IPS DF 4.7 (cell line): ENCODE measurements at regions not wholly inside any gene's neighbourhood (a gene's known extent, or its start where the extent isn't known, plus 50 kb on each side); places are given as distances from the start of the nearest gene placed in this dataset.
"Not testable (repeated sequence)": the region's sequence is repeated elsewhere in the genome, so short reads cannot be mapped to it uniquely, and the experiment has no call there.

Experiments
- DNase-seq: peaks from one replicate; pipeline ENCODE4 v3.0.0-alpha.2; 2013; ENCODE audit warnings: low spot score; ENCODE audit errors: extremely low read depth

GRCh38 chr16:31581065-31581464 lies 53.4 kb downstream of the AHSP start:
- DNase-seq, result not testable (repeated sequence)

GRCh38 chr16:31601737-31602384 lies 74.2 kb downstream of the AHSP start:
- DNase-seq, result not testable (repeated sequence)

- DNase-seq, result no peak
Measured at GRCh38 chr16:31618130-31618529, 90.4 kb downstream of the AHSP start.

GRCh38 chr16:31636433-31636832 lies 108.7 kb downstream of the AHSP start:
- DNase-seq, result no peak

- no peak for DNase-seq
Measured at GRCh38 chr16:31641279-31641678, 113.6 kb downstream of the AHSP start.

- DNase-seq, result not testable (repeated sequence)
Measured at GRCh38 chr16:31655674-31656073, 128.0 kb downstream of the AHSP start.

- no peak for DNase-seq
Measured at GRCh38 chr16:31664683-31665482, 137.2 kb downstream of the AHSP start.

- DNase-seq, result no peak
Measured at GRCh38 chr16:31674686-31675085, 147.0 kb downstream of the AHSP start.

- no peak for DNase-seq
Measured at GRCh38 chr16:31676731-31677130, 149.0 kb downstream of the AHSP start.

- no peak for DNase-seq
Measured at GRCh38 chr16:31678649-31679325, 151.1 kb downstream of the AHSP start.

- DNase-seq, result not testable (repeated sequence)
Measured at GRCh38 chr16:31689331-31689730, 161.6 kb downstream of the AHSP start.

- DNase-seq, result not testable (repeated sequence)
Measured at GRCh38 chr16:31692338-31692737, 164.6 kb downstream of the AHSP start.

GRCh38 chr16:31693733-31694132 lies 166.0 kb downstream of the AHSP start:
- no peak for DNase-seq

- DNase-seq, result no peak
Measured at GRCh38 chr16:31694461-31694860, 166.8 kb downstream of the AHSP start.

- no peak for DNase-seq
Measured at GRCh38 chr16:31695667-31696066, 168.0 kb downstream of the AHSP start.

GRCh38 chr16:31696968-31697743 lies 169.5 kb downstream of the AHSP start:
- DNase-seq, result no peak

GRCh38 chr16:31697744-31698125 lies 170.0 kb downstream of the AHSP start:
- DNase-seq, result no peak

- no peak for DNase-seq
Measured at GRCh38 chr16:31698901-31699300, 171.2 kb downstream of the AHSP start.

GRCh38 chr16:31699601-31700000 lies 171.9 kb downstream of the AHSP start:
- DNase-seq, result no peak

GRCh38 chr16:31700200-31700529 lies 172.5 kb downstream of the AHSP start:
- no peak for DNase-seq

GRCh38 chr16:31700530-31701388 lies 172.8 kb upstream of the ZNF267 start:
- DNase-seq, result no peak
